Activated T-cell treated with anti-CD3 and anti-CD28 coated beads for 1 hour (primary cell): ENCODE measurements at regions not wholly inside any gene's neighbourhood (a gene's known extent, or its start where the extent isn't known, plus 50 kb on each side); places are given as distances from the start of the nearest gene placed in this dataset.

ENCODE experiments used
- DNase-seq: peaks from one replicate; pipeline ENCODE4 v3.0.0-alpha.2; 2020; ENCODE audit warnings: low read depth

DNA sequence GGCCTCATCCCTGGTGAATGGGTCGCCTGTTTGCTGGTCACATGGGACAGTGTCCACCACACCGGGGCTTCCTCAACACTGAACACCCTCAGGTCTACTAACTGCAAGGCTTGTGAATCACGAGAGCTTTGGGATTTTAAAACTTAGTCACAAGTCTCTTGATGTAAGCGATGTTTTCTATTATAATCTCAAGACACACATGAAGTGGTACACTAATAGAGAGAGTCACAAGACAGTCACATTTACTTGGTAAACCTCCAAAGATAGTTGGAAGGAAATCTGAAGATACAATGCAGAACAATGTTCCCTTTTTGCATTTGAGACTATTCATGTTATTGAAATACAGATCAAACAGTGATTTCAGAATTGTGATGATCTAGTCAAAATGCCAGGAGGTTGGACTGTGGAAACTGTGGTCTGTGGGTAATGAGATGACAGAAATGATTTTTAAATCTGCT is 233.1 kb upstream of the KLF6 start:
- no peak for DNase-seq

DNA sequence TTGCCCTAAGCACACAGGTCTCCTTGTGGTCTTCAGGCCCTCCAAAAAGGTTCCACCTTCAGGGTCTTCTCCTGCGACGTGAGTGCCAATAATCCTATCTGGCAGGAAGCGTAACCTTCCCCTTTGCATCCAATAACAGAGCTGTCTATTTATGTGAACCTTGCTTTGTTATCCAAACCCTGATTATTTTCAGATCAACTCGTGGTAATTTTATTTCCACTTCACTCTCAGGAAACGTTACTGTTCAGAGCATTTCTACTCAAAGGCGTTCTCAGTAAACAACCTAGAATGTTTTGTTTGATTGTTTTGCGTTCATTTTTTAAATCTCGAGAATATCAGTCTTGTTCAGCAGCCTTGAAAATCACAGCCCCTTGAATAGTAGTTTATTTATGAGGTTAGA is 232.3 kb upstream of the KLF6 start:
- DNase-seq, result no peak

DNA sequence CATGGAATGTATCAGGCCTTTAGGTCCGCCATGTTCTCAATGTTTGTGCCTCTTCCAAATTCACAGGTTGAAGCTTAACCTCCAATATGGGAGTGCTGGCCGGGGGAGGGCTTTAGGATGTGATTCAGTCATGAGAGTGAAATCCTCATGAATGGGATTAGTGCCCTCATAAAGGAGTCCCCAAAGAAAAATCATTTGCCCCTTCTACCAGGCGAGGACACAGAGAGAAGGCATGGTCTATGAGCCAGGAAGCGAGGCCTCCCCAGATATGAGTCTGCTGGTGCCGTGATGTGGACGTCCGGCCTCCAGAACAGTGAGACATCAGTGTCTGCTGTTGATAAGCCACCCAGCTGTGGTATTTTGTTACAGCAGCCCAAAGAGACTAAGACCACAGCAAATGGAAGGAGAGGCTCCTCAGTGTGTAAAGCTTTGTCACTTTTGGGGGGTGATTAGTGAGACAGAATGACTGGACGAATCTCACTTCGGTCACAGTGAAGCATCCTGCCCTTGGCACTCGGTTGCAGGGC is 231.3 kb upstream of the KLF6 start:
- no peak for DNase-seq

DNA sequence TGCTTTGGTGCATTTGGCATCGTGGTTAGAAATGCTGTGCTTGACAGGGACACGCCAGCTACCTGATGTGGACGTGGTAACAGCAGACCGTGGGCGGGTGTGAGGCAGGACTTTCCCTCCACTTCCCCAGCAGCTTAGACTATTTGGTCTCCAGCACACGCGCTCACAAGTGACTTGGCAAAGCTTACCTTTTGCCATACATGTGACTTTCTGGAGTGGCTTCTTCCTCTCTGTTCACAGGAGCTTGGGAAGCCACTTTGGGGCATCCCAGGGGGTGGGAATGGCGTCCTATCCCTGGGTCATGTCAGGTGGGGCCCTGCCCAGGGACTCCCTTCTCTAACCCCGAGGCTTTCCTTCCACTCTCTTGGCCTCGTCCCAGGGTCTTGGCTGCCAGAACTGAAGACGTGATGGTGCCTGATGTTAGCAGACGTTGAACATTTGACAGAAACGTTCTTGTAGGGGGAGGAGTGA is 228.7 kb upstream of the KLF6 start:
- no peak for DNase-seq

DNA sequence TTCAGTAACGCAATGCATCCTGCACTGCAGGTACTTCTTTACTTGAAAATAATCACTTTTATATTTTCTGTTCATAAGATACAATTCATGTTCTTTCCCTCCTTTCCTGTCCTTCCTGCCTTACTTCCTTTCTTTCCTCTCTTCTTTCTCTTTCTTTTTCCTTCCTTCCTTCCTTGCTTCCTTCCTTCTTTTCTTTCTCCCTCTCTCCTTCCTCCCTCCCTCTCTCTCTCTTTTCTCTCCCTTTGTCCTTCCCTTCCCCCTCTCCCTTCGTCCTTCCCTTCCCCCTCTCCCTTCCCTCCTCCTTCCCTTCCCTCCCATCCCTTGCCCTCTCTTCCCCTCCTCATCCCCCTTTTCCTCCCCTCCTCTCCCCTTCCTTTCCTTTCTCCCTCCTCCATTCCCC is 227.8 kb upstream of the KLF6 start:
- no peak for DNase-seq

DNA sequence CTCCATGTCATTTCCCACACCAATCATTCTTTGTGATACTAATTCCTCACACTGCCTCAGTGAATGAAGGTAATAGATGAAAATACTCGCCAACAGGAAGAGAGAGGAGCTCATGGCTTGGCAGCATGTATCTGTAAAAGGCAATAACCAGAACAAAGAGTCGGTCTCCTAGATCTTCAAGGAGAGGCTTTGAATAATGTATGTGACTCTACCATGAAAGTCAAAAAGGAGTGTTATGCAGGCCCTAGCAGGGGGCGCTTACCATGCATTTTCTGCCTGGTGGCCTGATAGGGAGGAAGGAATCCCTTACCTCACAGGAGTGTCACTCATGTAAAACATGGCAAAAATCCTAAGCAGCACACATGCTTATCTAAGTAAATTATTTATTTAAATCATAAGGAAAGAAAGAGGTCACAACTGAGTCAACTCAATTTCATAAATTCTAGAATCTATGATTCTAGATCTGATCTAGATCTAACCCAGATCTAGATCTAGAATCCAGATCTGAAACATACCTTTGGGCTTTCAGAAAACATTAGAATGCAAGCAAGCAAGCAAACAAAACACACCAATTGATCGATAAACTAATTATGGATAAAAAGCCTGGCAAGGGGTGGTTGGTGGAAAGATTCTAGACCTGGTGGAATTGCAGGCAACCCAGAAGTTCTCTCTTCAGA is 226.3 kb upstream of the KLF6 start:
- no peak for DNase-seq

DNA sequence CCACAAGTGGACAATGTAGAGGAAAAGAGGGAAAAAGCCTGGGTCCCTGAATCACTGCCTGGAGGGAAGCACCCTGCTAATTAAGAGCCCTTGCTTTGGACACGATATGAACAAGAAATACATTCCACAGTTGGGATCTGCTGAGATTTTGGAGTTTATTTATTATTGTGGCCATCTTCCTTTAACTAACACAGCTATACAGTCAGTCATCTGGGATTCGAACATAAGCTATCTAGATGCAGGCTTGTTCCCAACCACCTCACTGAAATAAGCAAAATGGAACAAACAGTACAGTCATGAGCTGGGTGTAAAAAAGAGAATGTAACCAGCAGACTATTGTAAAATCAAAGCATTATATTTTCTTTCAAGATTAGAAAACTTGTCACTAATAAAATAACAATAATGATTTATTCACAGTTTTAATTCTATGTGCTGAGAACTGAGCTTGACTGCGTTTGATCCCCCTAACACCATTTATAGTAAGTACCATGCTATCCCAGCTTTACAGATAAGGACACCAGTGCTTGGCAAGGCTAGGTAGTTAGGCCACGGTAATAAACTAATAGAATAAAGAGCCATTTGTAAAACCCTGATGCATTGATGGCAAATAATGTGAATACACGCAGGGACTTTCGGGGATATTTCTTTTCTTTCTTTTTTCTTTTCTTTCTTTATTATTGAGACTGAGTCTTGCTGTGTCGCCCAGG is 223.8 kb upstream of the KLF6 start:
- no peak for DNase-seq

DNA sequence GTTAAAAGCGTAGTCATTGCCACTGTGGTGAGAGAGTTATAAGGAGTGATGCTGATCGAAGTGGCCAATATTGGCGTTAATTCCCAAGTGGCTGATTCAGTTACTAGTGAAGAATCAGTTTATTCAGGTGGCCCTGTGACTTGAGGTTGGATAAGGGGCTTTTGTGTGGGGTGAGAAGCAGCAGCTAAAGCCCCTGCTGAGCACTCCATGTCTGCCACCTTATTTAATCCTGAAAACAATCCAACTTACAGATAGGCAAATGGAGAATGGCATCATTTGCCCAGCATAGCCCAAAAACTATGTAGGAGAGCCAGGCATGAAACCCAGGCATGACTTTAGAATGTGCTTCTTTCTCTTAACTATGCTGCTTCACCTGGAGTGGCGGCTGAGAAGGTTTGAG is 222.8 kb upstream of the KLF6 start:
- DNase-seq, result no peak

DNA sequence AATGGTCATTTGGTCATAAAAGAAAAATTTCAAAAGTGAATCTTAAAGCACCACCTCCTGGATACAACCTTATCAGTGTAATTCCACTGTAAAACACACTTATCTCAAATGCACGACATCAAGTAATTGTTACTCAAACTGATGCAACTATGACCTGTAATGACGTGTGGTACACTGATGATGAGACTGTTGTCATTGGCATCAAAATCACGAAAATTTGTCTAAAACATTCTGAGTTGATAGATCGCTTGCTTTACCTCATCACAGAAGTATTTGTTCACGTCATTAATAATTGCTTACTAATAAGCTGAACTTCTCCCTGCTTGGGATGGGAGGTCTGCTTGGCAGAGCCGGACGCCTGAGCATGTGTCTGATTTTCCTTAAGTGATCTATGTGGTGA is 221.8 kb upstream of the KLF6 start:
- no peak for DNase-seq

DNA sequence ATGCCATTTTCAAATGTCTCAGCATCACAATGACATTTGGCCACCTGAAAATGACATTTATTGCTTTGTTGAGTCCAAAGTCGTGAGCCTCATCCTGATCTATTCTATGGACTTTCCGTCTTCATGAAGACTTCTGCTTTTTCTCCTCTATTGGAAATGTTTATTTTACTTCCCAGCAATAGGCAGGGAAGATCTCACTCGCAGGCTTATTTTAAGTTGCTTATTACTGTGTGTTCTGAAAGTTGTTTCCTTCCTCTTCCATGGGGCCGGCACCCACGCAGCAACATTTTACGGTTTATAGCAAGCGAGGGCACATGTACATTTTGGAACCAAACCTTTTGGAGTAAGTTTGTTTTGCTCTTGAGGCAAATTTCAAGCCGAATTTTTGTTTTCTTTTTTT is 221.0 kb upstream of the KLF6 start:
- DNase-seq, result no peak

DNA sequence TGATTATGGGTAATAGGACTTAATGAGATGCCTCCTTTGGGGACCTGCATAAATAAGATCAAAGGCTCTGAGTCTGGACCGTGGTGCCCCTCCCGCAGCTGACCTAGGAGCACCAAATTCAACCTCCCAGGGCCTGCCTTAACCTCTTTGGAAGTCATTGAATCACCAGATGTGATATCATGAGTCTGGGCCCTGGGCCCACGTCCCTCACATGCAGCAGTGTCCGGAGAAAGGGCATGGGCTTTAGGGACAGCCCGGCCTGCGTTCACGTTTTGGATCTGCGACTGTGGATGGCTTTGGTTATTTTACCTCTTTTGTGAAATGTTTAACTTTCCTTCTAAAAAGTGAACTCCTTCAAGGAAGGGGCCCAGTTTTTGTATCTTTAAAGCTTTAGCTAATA is 220.0 kb upstream of the KLF6 start:
- no peak for DNase-seq

DNA sequence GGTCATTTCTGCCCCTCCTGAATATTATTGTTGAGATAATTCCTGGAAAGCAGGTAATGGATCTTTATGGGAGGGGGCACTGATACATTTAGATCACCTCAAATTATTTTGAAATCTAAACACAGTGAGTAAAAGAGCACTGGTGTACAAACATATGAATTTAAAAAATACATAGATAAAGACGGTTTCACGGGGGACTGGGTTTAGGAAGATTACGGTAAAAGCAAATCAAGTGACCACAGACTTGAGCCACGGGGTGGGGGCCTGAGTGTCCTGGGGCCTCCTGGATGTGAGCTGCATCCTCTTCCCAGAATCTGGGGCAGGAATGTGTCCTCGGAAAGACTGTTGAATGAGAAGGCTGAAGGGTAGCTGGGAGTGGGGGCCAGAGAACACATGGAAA is 219.1 kb upstream of the KLF6 start:
- DNase-seq, result no peak

DNA sequence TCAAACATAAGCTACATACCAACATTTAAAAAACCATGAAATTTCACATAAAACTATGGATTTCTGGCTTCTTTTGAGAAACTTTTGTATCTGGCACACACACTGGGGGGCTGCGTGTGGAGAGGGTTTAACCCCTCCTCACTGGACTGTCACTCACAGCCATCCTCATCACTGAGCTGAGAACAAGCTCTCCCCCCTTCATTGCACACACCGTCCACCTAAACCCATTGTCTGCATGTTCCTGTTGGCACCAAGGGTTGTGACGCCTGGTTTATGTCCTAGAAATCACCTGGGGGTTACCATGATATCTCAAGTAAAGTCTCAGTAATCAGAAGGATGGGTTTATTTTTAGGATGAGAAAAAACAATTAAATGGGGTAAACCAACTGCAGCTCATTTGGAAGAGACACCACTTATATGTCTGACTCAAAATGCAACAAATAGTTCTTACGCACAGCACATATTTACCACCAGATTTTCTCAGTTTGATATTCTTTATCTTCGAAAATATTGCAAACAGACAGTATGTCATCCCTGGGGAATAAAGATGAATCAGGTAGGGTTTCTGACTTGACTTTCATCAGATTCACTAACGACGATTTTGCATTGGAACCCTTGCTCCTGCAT is 218.5 kb upstream of the KLF6 start:
- DNase-seq, result no peak

DNA sequence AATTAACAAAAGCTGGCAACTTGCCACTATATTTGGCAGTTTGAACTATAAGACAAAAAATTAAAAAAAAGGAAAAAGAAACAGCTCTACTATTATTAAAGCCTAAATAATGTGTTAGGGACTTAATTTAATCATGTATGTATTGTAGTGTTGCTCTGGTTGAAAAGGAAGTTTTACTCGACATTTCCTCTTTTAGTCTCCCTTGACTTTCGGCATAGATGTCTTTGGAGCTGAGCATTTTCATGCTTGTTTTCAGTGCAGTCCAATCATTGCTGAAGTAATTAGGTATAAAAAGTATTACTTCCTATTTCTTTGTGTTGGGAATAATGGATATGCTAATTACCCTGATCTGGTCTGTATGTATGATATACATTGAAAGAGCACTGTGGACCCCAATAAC is 216.8 kb upstream of the KLF6 start:
- no peak for DNase-seq

DNA sequence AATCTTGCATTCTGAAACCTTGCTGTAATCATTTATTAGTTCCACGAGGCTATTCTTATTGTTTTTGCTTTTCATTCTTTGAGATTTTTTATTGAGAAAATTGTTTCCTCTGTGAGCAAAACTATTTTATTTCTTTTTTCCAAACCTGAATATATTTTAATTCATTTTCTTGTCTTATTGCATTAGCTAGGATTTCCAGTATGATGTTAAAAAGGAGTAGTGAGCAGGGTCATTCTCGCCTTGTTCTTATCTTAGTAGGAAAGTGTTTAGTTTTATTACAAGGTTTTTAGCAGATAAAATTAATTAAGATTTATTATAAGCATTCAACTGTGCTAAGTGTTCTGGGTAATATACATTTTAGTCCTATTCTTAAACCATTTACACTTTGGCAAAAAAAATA is 214.6 kb upstream of the KLF6 start:
- DNase-seq, result no peak

DNA sequence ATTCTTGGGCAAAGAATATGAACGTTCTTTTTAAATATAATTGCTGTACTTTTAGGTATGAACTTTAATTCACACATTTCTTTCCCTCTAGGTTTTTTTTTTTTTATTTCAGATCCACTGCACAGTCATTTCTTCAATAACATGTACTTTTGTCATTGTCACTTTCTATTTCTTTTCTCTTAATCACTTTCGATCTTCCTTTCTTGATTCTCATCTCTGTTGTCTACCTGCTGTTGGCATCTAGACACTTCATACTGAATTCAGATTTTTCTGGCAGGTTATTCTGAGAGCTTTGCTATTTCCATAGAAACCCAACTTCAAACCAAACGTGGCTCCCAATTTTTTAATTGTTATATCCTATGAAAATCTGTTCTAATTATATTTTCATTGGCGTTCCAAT is 211.7 kb upstream of the KLF6 start:
- DNase-seq, result no peak

DNA sequence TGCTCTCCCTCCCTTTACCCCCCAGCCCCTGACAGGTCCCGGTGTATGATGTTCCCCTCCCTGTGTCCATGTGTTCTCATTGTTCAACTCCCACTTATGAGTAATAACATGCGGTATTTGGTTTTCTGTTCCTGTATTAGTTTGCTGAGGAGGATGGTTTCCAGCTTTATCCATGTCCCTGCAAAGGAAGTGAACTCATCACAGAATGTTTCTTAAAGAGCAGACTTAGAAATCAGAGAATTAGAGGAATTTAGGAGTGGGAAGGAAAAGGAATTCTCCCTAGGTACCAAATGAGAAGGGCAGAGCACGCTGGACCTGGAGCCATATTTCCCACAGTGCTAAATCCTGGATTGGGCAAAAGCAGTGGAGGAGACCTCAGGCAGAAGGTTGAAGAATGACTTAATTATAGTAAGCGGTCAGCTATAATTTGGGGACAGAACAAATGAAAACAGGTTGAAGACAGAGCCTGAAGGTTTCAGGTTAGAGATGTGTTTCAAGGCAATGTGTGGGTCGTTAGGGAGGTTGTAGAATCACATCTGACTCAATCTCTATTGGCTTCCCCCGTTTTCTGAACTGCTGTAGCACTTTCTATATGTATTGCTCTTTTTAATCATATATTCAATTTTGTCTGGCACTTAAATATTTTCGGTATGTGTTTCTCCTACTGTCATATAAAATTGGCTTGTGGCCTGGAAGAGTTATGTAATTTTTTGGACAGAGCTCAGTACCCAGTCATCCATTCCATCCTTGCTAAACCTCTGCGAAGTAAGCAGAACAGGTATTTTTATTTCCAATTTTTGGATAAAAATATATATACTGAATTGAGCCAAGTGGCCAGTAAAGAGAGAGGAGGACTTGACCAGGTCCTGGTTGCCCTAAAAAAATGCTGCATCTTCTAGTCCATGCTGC is 210.5 kb upstream of the KLF6 start:
- DNase-seq, result no peak

DNA sequence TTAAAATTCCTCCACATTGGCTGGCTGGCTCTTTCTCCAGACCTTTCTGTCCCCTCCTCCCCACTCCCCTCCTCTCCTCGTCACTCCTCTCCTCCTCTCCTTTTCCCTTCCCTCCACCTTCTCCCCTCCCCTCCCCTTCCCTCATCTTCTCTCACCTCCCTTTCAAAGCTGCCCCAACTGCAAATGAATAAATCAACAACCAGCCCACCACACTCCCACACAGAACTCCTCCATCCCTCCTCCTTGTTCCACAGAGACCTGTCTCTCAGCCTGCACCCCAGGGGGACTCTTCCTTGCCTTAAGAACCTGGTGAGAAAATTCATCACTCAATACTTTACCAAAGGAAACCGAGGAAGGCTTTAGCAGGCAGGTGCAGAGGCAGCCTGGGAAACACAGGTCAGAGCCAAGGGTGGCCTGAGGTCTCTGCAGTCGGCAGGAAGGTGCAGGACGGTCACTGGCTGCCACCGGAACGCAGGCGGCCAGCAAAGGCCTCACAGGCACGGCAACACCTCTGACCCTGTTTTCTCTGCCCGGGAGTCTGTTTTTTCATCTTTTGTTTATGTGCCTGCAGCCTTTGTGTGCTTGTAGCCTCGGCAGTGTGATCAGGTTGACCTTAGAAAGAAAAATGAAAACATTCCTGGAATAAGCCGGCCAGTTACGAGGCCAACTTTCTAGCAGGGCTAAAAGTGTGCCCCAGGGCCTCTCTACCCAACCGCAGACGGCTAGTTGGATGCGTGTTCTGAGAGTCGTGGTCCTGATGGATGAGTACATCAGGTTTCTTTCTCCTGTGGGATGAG is 207.6 kb upstream of the KLF6 start:
- DNase-seq, result no peak

DNA sequence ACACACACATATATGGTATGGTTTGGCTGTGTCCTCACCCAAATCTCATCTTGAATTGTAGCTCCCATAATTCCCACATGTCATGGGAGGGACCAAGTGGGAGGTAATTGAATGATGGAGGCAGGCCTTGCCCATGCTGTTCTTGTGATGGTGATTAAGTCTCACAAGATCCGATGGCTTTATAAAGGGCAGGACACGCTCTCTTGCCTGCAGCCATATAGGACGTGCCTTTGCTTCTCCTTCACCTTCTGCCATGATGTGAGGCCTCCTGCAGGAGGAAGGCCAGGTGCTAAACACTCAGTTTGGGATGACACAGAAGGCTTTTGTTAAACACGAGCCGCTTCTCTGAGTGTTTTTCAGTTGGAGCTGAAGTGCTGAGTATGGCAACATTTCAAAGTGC is 205.3 kb upstream of the KLF6 start:
- no peak for DNase-seq

DNA sequence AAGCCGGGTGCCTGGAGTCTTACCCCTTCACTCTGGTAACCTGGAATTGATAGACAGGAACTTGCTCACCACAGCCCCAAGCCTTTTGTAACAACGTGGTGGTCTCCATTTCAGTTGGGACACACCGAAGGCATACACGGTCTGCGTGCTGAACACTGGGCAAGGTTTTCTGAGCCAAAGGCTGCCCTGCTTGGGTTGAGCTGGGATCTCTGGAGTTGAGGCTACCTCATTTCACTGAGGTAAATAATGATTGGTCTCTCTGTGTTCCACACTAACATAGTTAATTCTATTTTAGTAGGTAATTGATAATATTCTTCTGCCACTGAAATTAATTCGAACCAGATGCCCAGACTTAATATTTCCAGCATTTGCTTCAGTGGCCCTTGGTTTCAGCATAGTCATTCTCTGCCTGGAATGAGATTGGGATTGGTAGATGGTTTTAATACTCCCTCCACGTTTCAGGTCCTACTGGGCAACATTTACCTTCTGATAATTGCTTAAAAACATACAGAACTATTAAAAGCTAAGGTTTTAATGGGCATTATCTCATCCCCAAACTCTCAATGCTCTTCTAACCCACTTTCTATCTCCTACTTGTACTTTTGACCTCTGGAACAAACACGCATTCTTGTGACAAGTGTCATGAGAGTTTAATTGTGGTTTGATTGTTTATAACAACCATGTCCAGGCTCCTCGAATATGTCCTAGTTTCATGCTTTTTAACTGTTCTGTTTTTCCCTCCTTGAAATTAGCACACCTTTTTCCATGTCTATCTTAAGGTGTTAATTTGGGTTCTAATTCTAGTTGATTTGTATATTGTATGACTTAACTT is 202.3 kb upstream of the KLF6 start:
- no peak for DNase-seq
